CD14-positive monocyte (primary cell): ENCODE measurements at regions not wholly inside any gene's neighbourhood (a gene's known extent, or its start where the extent isn't known, plus 50 kb on each side); places are given as distances from the start of the nearest gene placed in this dataset.
"Not testable (repeated sequence)": the region's sequence is repeated elsewhere in the genome, so short reads cannot be mapped to it uniquely, and the experiment has no call there.

Source experiments
- DNase-seq, 3 donors: peaks; one replicate each; pipeline ENCODE4 v3.0.0-alpha.2; 2011 to 2022
- H2AFZ ChIP-seq: 2 replicates; pipeline ENCODE4 v1.6.0; 2012; ENCODE audit warnings: mild to moderate bottlenecking, low read depth, low read length, inconsistent platforms; ENCODE audit not compliant: insufficient read depth, poor library complexity, severe bottlenecking
- H3K27ac ChIP-seq, 2 donors: 1 replicate in 1 of 2; 2 replicates in 1 of 2; pipeline ENCODE4 v1.5.1; 2012 to 2013; ENCODE audit warnings: low read length in 2 of 2, control low read depth in 1 of 2, inconsistent platforms in 1 of 2, low read depth in 1 of 2, mild to moderate bottlenecking in 1 of 2
- H3K27me3 ChIP-seq, 2 donors: one replicate each; pipeline versions ENCODE4 v1.6.0 to v1.6.1; 2011 to 2013; ENCODE audit warnings: low read length in 2 of 2; ENCODE audit not compliant: control insufficient read depth in 2 of 2, insufficient read depth in 2 of 2
- H3K36me3 ChIP-seq, 2 donors: replicated peaks in 1 of 2; 1 replicate in 1 of 2; 2 replicates in 1 of 2; pipeline versions ENCODE4 v1.5.1 to v1.6.1; 2012 to 2013; ENCODE audit warnings: low read length in 2 of 2, control low read depth in 1 of 2, inconsistent platforms in 1 of 2, mild to moderate bottlenecking in 1 of 2; ENCODE audit not compliant: insufficient read depth in 2 of 2, control insufficient read depth in 1 of 2
- H3K4me1 ChIP-seq, 2 donors: 1 replicate in 1 of 2; 2 replicates in 1 of 2; pipeline versions ENCODE4 v1.5.1 to v1.6.1; 2012 to 2013; ENCODE audit warnings: low read length in 2 of 2, control low read depth in 1 of 2, inconsistent platforms in 1 of 2, mild to moderate bottlenecking in 1 of 2, moderate library complexity in 1 of 2; ENCODE audit not compliant: insufficient read depth in 2 of 2, control insufficient read depth in 1 of 2
- H3K4me2 ChIP-seq: replicated peaks from 2 replicates; pipeline ENCODE3; 2012; ENCODE audit warnings: low read length, moderate library complexity, mild to moderate bottlenecking; ENCODE audit not compliant: poor library complexity, severe bottlenecking; ENCODE audit errors: extremely low read depth
- H3K4me3 ChIP-seq, 3 experiments: fragments of 200-600 bp in 1 of 3; sonication (generic) in 1 of 3; replicated peaks in 1 of 3; 1 replicate in 2 of 3; 2 replicates in 1 of 3; pipeline ENCODE4 v1.5.1; 2011 to 2013; ENCODE audit warnings: low read length in 3 of 3, mild to moderate bottlenecking in 3 of 3, control low read depth in 2 of 3, low read depth in 2 of 3, inconsistent platforms in 1 of 3, moderate library complexity in 1 of 3
- H3K79me2 ChIP-seq: 2 replicates; pipeline ENCODE4 v1.6.0; 2012; ENCODE audit warnings: mild to moderate bottlenecking, control low read depth, inconsistent platforms, low read length, moderate library complexity; ENCODE audit not compliant: insufficient read depth
- H3K9ac ChIP-seq: 2 replicates; pipeline ENCODE4 v1.6.0; 2017; ENCODE audit warnings: low read length, mild to moderate bottlenecking; ENCODE audit not compliant: insufficient read depth, poor library complexity, severe bottlenecking
- H3K9me3 ChIP-seq, 2 donors: replicated peaks in 1 of 2; 1 replicate in 1 of 2; 2 replicates in 1 of 2; pipeline versions ENCODE4 v1.5.1 to v1.6.1; 2012 to 2013; ENCODE audit warnings: low read length in 2 of 2, control low read depth in 1 of 2; ENCODE audit not compliant: control insufficient read depth in 1 of 2, insufficient read depth in 1 of 2
- H4K20me1 ChIP-seq: 2 replicates; pipeline ENCODE4 v1.6.0; 2012; ENCODE audit warnings: mild to moderate bottlenecking, low read length, control low read depth, moderate library complexity; ENCODE audit not compliant: insufficient read depth
- H3K27ac Mint-ChIP-seq, 7 donors: one replicate each; pipeline ENCODE4 v1.8.0; 2020; ENCODE audit warnings: mild to moderate bottlenecking in 7 of 7, mixed read lengths in 7 of 7, moderate library complexity in 6 of 7, inconsistent platforms in 2 of 7
- H3K27me3 Mint-ChIP-seq, 3 donors: one replicate each; pipeline ENCODE4 v1.8.0; 2021 to 2022; ENCODE audit warnings: low read depth in 3 of 3, mild to moderate bottlenecking in 3 of 3, mixed read lengths in 3 of 3, moderate library complexity in 3 of 3, inconsistent platforms in 1 of 3
- H3K36me3 Mint-ChIP-seq, 2 donors: one replicate each; pipeline ENCODE4 v1.8.0; 2020; ENCODE audit warnings: mixed read lengths in 2 of 2, inconsistent platforms in 1 of 2, mild to moderate bottlenecking in 1 of 2
- H3K4me1 Mint-ChIP-seq: one replicate; pipeline ENCODE4 v1.8.0; 2020; ENCODE audit warnings: mild to moderate bottlenecking, mixed read lengths
- H3K4me3 Mint-ChIP-seq, 2 donors: one replicate each; pipeline ENCODE4 v1.8.0; 2020; ENCODE audit warnings: mild to moderate bottlenecking in 2 of 2, mixed read lengths in 2 of 2, moderate library complexity in 1 of 2
- H3K9me3 Mint-ChIP-seq, 7 donors: one replicate each; pipeline ENCODE4 v1.8.0; 2020 to 2022; ENCODE audit warnings: mixed read lengths in 7 of 7, mild to moderate bottlenecking in 6 of 7, moderate library complexity in 6 of 7, inconsistent platforms in 2 of 7
- CTCF ChIP-seq: fragments of 200-600 bp; IDR thresholded peaks from one replicate; pipeline ENCODE4 v1.8.0; 2022; ENCODE audit warnings: antibody characterized with exemption, mild to moderate bottlenecking
- WGBS: methylation state at CpG from one replicate; pipeline ENCODE4 v1.1.5; 2013; ENCODE audit warnings: missing lambda C conversion rate; ENCODE audit not compliant: insufficient coverage; 5-methylcytosine and 5-hydroxymethylcytosine counted together
- intact Hi-C, 2 donors: fragments of 100-400 bp; cut with micrococcal nuclease; formaldehyde crosslinking; loops; one replicate each; pipeline versions ENCODE4 v1.15.0 to v1.15.1; 2023

GRCh38 chr6:110541701-110542309, 65.4 kb upstream of the SLC22A16 start:
- no peak overlapping the region for H3K4me3 Mint-ChIP-seq
- intact Hi-C loops, result no loop called here
- no peaks in the 10 kb centered on the region for H3K36me3 Mint-ChIP-seq
- Histone ChIP-seq H3K79me2 (no peaks in the 10 kb centered on the region), H3K36me3 (no peaks in the 10 kb centered on the region), H3K9me3 (no peaks in the 10 kb centered on the region), H3K4me2 (no peak overlapping the region), H4K20me1 (no peaks in the 10 kb centered on the region), H3K9ac (no peak overlapping the region), H3K4me3 (no peak overlapping the region), H3K4me1 (no peaks in the 10 kb centered on the region), H3K27ac (no peak overlapping the region), H3K27me3 (no peaks in the 10 kb centered on the region), H2AFZ (no peak overlapping the region)
- no peak for TF ChIP-seq CTCF
- peaks cover 16% of the 10 kb centered on the region for H3K4me1 Mint-ChIP-seq
- WGBS, result 92% methylated on average over 2 of the region's 5 CpGs
- no peak for DNase-seq
- peaks cover 2 to 9% (median 4%) of the 10 kb centered on the region in 7 donors for H3K9me3 Mint-ChIP-seq
- peaks cover 2 to 5% (median 3%) of the 10 kb centered on the region in 3 donors for H3K27me3 Mint-ChIP-seq
- no peak overlapping the region for H3K27ac Mint-ChIP-seq

DNA sequence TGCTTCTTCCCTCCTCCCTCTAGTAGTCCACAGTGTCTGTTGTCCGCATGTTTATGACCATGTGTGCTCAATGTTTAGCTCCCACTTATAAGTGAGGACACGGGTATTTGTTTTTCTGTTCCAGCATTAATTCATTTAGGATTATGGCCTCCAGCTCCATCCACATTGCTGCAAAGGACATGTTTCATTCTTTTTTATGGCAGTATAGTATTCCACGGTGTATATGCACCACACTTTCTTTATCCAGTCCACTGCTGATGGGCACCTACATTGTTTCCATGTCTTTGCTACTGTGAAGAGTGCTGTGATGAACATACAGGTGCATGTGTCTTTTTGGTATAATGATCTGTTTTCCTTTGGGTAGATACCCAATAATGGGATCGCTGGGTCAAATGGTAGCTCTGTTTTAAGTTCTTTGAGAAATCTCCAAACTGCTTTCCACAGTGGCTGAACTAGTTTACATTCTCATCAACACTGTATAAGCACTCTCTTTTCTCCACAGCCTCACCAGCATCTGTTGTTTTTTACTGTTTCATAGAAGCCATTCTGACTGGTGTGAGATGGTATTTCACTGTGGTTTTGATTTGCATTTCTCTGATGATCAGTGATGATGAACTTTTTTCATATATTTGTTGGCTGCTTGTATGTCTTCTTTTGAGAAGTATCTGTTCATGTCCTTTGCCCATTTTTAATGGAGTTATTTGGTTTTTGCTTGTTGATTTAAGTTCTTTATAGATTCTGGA, 63.0 kb upstream of the SLC22A16 start:
- H3K36me3 ChIP-seq, H3K9me3 ChIP-seq, H3K4me3 Mint-ChIP-seq, H3K4me2 ChIP-seq, H3K4me1 ChIP-seq, H4K20me1 ChIP-seq, H3K27me3 Mint-ChIP-seq, DNase-seq, H3K36me3 Mint-ChIP-seq, H3K4me3 ChIP-seq, H3K27ac ChIP-seq, H3K27ac Mint-ChIP-seq, intact Hi-C loops, H3K79me2 ChIP-seq, H2AFZ ChIP-seq, H3K9ac ChIP-seq, H3K27me3 ChIP-seq: not testable (repeated sequence)
- H3K4me1 Mint-ChIP-seq, result peaks cover 17% of the 10 kb centered on the region
- H3K9me3 Mint-ChIP-seq, result peaks cover 4 to 11% (median 7%) of the 10 kb centered on the region in 7 donors
- 100% methylated on average over 1 of the region's 4 CpGs for WGBS
